NCI-H1694 (cell line): ENCODE measurements at regions not wholly inside any gene's neighbourhood (a gene's known extent, or its start where the extent isn't known, plus 50 kb on each side); places are given as distances from the start of the nearest gene placed in this dataset.

ENCODE experiments used
- DNase-seq: peaks from one replicate; lab custom pipeline; 2025; lab: John Stamatoyannopoulos, UW

DNA sequence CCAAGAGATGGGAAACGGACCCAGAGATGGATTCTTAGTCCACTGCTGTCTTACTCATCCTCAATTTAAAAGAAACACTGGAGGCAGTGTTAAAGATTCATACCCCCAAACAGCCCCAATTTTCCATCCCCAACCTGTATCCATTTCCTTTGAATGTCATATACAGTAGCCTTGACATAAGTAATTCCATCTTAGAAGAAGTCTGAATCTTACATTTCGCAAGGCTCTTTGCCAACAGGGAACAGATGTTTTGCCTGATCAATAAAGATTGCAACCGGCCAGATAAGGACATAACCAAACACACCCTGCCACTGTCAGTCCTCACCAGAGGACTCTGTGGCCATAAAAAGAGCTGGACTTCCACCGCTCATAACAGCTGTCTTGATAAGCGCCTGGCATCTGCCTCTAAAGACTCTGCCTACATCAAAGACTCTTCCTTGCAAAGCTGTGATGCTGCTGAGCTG, 59.0 kb upstream of the MED9 start:
- no peak for DNase-seq

DNA sequence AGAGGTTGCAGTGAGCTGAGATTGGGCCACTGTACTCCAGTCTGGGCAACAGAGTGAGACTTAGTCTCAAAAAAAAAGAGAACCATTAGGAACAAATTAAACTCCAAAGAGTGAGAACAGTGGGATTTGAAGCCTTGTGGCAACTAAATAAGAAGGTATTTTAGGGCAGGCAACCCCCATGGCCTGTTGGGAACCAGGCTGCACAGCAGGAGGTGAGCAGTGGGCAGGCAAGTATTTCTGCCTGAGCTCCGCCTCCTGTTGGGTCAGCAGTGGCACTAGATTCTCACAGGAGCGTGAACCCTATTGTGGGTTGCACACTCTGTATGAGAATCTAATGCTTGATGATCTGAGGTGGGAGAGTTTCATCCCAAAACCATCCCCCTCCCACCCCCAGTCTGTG, 57.6 kb upstream of the MED9 start:
- no peak for DNase-seq

DNA sequence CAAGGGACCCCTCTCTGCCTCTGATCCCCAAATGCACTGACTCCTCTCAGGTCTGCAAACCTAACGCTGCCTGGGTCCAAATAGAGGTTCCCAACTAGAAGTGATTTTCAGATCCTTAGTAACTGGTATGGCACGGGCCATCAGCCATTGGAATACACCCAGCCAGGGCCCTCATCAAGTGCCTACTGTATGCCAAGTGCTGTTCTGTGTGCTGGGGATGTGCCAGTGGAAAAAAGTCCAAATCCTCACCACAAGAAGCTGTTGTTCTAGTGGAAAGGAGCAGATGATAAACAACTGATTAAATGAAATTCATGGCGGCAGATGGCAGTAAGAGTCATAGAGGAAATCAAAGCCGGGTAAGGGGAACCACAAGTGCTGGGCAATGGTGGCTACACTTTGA, 57.2 kb upstream of the MED9 start:
- no peak for DNase-seq

DNA sequence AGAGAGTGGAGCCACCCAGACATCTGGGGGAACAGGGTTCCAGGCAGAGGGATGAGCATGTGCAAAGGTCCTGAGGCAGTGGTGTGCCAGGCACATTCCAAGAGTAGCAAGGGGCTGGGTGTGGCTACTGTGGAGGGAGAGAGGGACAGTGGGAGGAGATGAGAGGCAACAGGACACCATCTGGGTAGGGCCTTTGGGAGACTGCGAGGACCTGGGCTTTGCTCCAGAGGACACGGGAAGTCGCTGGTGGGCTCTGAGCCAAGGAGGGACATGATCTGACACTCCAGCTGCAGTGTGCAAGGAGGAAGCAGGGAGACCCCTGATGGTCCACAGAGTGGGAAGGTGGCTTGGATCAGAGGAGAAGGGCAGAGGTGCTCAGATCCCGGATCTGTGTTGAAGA, 56.7 kb upstream of the MED9 start:
- DNase-seq: no peak

DNA sequence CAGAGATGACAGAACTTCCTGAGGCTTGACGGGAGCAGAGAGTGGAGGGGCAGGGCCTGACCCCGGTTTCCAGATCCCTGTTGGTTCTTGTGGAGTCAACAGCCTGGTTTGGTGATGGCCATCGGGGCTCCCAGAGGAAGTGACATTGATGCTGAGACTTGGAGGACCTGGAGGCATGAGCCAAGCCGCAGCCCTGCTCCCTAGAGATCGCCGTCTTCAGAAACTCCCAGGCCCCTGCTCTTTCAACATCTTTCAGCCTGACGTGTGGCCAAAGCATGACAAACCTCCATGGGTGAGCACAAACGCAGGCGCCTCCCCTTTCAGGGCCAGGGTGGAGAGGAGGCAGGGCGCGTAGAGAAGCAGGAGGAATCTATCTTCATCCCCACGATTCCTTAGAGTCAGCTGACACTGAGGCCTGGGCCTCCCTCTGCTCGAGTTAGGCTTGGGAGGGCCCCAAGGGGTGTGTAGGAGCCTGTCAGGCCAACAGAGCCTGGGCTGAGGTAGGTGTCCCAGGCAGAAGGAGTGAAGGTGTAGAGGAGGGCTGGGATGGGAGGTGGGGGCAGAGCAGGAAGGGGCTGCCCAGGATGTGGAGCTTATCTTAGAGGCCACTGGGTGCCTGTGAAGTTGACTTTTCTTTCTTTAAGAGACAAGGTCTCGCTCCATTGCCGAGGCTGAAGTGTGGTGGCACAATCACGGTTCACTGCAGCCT, 56.1 kb upstream of the MED9 start:
- DNase-seq: no peak

DNA sequence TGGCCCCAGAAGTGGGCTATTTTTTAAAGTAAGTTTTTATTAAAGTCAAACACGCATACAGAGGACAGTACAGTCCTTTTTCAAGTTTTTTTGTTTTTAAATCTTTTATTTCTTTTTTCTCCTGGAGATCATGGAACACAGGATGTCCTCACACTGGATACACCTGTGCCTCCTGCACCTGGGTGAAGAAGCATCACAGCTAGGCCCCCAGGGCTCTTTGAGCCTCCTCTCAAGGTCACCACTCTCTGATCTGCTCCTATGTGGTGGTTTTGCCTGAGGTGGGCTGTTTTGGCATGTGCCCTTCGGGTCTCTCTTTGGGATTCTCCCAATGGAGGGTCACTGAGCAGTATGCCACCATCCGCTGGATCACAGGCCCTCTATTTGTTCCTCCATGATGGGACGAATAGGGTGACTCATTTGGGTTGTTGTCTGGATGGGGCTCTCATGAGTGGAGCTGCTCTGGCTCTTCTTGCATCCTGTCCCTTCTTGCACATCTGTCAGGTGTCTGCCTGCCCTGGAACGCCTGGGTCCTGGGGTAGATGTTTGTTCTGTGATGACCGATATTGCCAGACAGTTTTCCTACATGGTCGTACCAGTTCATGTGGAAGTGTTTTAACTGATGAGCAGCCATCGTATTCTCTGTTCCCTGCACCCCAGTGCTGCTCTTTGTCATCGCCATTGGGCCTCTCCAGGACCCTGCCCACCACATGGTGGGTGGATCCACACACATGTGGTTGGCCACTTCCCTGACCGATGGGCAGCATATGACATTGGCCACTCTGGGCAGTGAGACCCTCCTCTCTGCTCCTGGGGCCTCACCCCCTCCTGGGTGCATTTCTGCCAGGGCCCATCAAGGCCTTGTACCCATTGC, 55.2 kb upstream of the MED9 start:
- DNase-seq: no peak

DNA sequence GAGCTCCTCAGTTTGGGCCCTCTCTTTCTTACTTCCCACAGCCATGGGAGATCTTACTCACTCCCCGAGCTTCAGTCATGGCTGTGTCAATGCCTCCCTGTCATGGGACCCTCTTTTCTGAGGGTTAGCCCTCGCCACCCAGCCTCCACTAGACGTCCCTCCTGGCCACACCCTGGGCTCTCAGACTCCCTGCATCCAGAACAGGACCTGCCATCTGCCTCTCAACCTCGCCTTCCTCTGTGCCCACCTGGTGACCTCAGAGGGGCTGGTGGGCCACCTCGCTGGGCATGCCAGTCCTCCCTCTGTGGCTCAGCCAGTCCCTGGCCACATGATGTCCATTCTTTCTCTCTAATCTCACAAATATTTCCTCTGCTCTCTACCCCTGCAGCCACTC, 54.6 kb upstream of the MED9 start:
- DNase-seq: no peak

DNA sequence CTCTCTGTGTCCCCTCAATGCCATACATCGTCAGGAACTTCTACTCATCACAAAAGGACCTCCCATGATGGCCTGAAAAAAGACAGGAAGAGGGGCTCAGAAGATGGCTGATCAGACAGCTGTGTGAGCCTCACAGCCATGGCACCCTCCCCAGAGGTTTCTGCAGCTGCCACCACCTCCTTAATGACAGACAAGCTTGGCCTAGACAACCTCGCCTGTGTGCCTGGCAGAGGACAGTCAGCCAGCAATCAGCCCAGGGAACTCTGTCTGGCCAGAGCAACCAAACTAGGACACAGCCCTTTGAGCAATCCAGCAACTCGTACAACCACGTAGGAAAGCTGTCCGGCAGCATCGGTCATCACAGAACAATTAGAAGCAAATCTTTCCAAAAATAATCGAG, 54.2 kb upstream of the MED9 start:
- DNase-seq: no peak

DNA sequence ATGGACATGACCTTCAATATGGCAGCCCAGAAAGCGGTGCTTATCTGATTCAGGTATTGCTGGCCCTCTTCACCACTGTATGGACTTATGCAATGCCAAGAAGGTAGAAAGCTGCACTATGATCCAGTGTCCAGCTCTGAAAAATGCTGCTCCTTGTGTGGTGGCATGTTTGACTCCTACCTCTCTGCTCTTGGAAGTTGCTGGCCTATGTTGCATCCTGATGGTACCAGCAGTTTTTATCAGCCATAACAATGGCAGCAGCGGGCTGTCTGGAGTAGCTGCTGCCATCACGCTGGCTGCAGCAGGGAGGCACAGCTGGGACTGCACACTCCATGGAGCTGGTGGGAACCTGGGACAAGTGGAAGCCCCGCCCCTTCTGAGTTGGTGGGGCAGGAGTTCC, 53.1 kb upstream of the MED9 start:
- no peak for DNase-seq

DNA sequence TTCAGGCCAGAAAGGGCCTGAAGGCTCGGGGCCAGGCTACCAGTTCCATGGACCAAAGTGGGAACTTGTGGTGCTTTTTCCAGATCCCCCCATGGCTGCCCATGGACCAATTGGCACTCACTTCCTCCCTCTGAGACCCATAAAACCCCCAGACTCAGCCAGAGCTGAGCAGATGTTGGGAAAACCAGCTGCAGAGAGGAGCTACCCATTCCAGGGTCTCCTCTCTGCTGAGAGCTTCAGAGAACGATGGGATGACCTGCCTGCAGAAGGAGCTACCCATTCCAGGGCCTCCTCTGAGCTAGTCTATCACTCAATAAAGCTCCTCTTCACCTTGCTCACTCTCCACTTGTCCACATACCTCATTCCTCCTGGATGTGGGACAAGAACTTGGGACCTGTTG, 52.2 kb upstream of the MED9 start:
- no peak for DNase-seq

DNA sequence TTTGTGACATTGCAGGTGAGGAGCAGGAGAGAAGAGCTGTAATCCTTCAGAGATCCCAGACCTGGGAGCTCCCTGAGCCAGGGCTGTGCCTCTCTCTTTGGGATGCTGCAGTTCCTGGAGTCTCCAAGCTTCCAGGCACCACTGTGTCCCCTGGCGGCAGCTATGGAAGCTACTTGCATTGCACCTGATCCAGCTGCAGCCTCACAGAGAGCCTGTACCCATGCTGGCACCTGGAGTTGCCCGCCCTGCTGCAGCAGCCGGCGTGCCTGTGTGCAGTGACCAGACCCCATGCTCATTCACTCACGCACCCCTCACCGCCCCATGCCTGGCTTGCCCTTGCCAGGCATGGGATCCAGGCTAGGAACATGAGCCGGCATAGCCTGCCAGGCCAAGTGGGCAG, 51.8 kb upstream of the MED9 start:
- no peak for DNase-seq

DNA sequence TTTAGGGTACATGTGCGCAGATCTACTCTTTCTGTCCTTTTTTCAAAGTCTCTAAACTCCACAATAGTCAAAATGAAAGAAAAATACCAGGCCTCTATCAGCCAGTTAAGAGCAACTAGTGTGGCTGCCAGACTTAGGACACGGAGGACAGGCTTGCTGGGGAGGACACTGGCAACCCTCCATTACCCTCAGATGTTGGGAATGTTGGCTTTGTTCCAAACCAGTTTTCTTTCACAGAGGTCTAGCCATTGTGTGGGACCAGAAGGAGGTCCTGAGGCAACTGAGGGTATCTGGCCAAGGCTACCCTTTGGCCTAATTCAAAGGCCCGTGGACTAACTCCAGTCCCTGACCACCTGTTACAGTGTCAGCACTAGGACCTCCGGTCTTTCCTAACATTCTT, 51.2 kb upstream of the MED9 start:
- no peak for DNase-seq

DNA sequence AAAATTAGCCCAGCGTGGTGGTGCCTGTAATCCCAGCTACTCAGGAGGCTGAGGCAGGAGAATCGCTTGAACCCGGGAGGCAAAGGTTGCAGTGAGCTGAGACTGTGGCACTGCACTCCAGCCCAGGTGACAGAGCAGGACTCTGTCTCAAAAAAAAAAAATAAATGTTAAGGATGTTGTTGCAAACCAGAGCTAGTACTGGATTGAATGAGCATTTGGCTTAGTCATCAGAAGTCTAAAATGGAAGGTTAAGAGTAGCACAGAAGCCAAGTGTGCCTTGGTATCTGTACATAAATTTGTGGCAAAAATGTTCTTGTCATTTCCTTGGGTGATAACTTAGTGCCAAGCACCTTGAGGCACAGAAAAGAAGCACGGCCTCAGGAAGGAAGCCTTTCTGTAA, 50.6 kb upstream of the MED9 start:
- no peak for DNase-seq
